Right lobe of liver (tissue), 6 donors: ENCODE measurements at regions not wholly inside any gene's neighbourhood (a gene's known extent, or its start where the extent isn't known, plus 50 kb on each side); places are given as distances from the start of the nearest gene placed in this dataset.

ENCODE experiments used
- ATAC-seq, 4 donors: fragments of 200-7000 bp; cut with Tn5 transposase; one replicate each; pipeline ENCODE4 v1.9.1; 2020; ENCODE audit warnings: mild to moderate bottlenecking in 4 of 4, moderate library complexity in 4 of 4
- DNase-seq, 3 donors: peaks; one replicate each; pipeline ENCODE4 v3.0.0-alpha.2; 2020
- H3K27ac ChIP-seq, 3 donors: fragments of 200-600 bp; one replicate each; pipeline ENCODE4 v1.8.0; 2022
- H3K27me3 ChIP-seq, 2 donors: fragments of 200-600 bp; one replicate each; pipeline ENCODE4 v1.8.0; 2022
- H3K36me3 ChIP-seq, 4 donors: fragments of 200-600 bp; sonication (generic) in 1 of 4; one replicate each; pipeline versions ENCODE4 v1.5.1 to v1.8.0; 2017 to 2022; ENCODE audit warnings: control low read depth in 1 of 4
- H3K4me1 ChIP-seq, 4 donors: fragments of 200-600 bp; sonication (generic) in 1 of 4; one replicate each; pipeline versions ENCODE4 v1.5.1 to v1.8.0; 2017 to 2022; ENCODE audit warnings: control low read depth in 1 of 4
- H3K4me3 ChIP-seq, 3 donors: fragments of 200-600 bp; one replicate each; pipeline ENCODE4 v1.8.0; 2022
- H3K9me3 ChIP-seq, 4 donors: fragments of 200-600 bp; sonication (generic) in 1 of 4; one replicate each; pipeline versions ENCODE4 v1.5.1 to v1.8.0; 2017 to 2022; ENCODE audit warnings: control low read depth in 1 of 4
- CTCF ChIP-seq, 4 donors: fragments of 200-600 bp in 3 of 4; fragments of 450-650 bp in 1 of 4; IDR thresholded peaks; one replicate each; pipeline versions ENCODE4 v1.5.1 to v1.8.0; 2016 to 2022; ENCODE audit warnings: antibody characterized with exemption in 4 of 4, mild to moderate bottlenecking in 2 of 4
- POLR2A ChIP-seq: fragments of 450-650 bp; IDR thresholded peaks from one replicate; pipeline ENCODE4 v1.6.1; 2017; ENCODE audit warnings: antibody characterized with exemption, mild to moderate bottlenecking
- WGBS: methylation state at CpG from one replicate; pipeline ENCODE4 v1.1.6; 2018; ENCODE audit warnings: low coverage, low lambda C conversion rate; ENCODE audit not compliant: insufficient coverage; ENCODE audit errors: missing lambda C conversion rate; 5-methylcytosine and 5-hydroxymethylcytosine counted together
- intact Hi-C, 2 donors: fragments of 100-400 bp; cut with DNase I; formaldehyde crosslinking; loops; one replicate each; pipeline versions ENCODE4 v1.11.2 to v1.14.1; 2022
- donor health status: DM: no; HTN: yes; CAD: no.
- donor health status: DM: no; HTN: no; CAD: no.
- donor health status: DM: no; HTN: no; CAD: no.
- donor health status: DM: no; HTN: yes; CAD: no.
- donor health status: DM: no; HTN: yes; CAD: no.

- intact Hi-C loops = no loop called here
- DNase-seq = no peak
- no peak for TF ChIP-seq POLR2A
- no peak for TF ChIP-seq CTCF (IDR thresholded peaks at IDR 0.05)
- Histone ChIP-seq H3K4me1 (no peaks in the 10 kb centered on the region), H3K36me3 (no peaks in the 10 kb centered on the region), H3K9me3 (peaks cover 0 to 3% (median 0%) of the 10 kb centered on the region in 4 donors), H3K27me3 (no peaks in the 10 kb centered on the region), H3K27ac (no peak overlapping the region), H3K4me3 (no peak overlapping the region)
- ATAC-seq = no peak
- 57% methylated on average over 5 of the region's 5 CpGs for WGBS
These were observed 173.0 kb upstream of the IPO5 start for GRCh38 chr13:97780486-97780885.

- Histone ChIP-seq H3K9me3 (peaks cover 0 to 3% (median 0%) of the 10 kb centered on the region in 4 donors), H3K4me3 (no peak overlapping the region), H3K4me1 (no peaks in the 10 kb centered on the region), H3K36me3 (no peaks in the 10 kb centered on the region), H3K27ac (no peak overlapping the region), H3K27me3 (no peaks in the 10 kb centered on the region)
- 67% methylated on average over 1 of the region's 2 CpGs for WGBS
- TF ChIP-seq POLR2A = no peak
- no peak for TF ChIP-seq CTCF (IDR thresholded peaks at IDR 0.05)
- ATAC-seq (no peak), DNase-seq (no peak)
- intact Hi-C loops = no loop called here
These were observed 171.6 kb upstream of the IPO5 start for GRCh38 chr13:97781891-97782305.

- TF ChIP-seq CTCF (IDR thresholded peaks at IDR 0.05) = no peak
- TF ChIP-seq POLR2A = no peak
- 64% methylated on average over 1 of the region's 1 CpG for WGBS
- ATAC-seq (no peak), DNase-seq (no peak)
- Histone ChIP-seq H3K36me3 (no peaks in the 10 kb centered on the region), H3K27me3 (no peaks in the 10 kb centered on the region), H3K4me1 (no peaks in the 10 kb centered on the region), H3K4me3 (no peak overlapping the region), H3K27ac (no peak overlapping the region), H3K9me3 (no peaks in the 10 kb centered on the region)
- intact Hi-C loops = no loop called here
These were observed 167.0 kb upstream of the IPO5 start for GRCh38 chr13:97786510-97786909.

- 40% methylated on average over 4 of the region's 4 CpGs for WGBS
- DNase-seq = no peak
- H3K4me1 ChIP-seq = no peaks in the 10 kb centered on the region
- no peak overlapping the region for H3K4me3 ChIP-seq
- no peak for TF ChIP-seq POLR2A
- TF ChIP-seq CTCF (IDR thresholded peaks at IDR 0.05) = no peak
- H3K36me3 ChIP-seq = no peaks in the 10 kb centered on the region
- no peaks in the 10 kb centered on the region for H3K9me3 ChIP-seq
- no peaks in the 10 kb centered on the region for H3K27me3 ChIP-seq
- no peak for ATAC-seq
- H3K27ac ChIP-seq = no peak overlapping the region
- intact Hi-C loops = no loop called here
These were observed 155.9 kb upstream of the IPO5 start for GRCh38 chr13:97797553-97797952.
